ENCODE measurements at regions not wholly inside any gene's neighbourhood (a gene's known extent, or its start where the extent isn't known, plus 50 kb on each side); places are given as distances from the start of the nearest gene placed in this dataset.

DNA sequence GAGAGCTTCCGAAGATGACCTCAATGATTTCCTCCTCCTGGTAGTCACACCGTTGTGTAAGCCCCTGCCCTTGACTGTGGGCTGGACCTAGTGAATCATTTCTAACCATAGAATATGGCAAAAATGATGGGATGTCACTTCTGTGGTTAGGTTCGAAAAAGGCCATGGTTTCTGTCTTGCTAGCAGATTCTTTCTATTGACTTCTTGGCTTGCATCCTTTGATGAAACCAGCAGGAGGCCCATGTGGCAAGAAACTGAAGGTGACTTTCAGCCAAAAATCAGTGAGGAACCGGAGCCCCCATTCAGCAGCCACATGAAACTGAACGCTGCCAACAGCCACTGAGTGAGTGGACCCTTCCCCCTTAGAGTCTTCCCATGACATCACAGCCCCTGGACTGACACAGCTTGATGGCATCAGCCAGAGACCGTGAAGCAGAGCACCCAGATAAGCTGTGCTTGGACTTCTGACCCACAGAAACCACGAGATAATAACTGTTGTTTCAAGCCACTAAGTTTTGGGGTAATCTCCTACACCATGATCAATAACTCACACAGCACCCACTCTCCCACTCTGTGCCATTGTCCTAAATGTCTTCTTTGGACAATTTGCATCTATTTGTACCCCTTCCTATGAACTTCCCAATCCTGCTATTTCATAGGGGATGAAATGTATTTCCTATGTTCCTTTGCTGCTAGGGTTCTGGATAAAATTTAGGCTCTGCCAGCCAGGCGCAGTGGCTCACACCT lies 148.0 kb upstream of the STX18 start (continued):
- TF ChIP-seq, protein P1, sequence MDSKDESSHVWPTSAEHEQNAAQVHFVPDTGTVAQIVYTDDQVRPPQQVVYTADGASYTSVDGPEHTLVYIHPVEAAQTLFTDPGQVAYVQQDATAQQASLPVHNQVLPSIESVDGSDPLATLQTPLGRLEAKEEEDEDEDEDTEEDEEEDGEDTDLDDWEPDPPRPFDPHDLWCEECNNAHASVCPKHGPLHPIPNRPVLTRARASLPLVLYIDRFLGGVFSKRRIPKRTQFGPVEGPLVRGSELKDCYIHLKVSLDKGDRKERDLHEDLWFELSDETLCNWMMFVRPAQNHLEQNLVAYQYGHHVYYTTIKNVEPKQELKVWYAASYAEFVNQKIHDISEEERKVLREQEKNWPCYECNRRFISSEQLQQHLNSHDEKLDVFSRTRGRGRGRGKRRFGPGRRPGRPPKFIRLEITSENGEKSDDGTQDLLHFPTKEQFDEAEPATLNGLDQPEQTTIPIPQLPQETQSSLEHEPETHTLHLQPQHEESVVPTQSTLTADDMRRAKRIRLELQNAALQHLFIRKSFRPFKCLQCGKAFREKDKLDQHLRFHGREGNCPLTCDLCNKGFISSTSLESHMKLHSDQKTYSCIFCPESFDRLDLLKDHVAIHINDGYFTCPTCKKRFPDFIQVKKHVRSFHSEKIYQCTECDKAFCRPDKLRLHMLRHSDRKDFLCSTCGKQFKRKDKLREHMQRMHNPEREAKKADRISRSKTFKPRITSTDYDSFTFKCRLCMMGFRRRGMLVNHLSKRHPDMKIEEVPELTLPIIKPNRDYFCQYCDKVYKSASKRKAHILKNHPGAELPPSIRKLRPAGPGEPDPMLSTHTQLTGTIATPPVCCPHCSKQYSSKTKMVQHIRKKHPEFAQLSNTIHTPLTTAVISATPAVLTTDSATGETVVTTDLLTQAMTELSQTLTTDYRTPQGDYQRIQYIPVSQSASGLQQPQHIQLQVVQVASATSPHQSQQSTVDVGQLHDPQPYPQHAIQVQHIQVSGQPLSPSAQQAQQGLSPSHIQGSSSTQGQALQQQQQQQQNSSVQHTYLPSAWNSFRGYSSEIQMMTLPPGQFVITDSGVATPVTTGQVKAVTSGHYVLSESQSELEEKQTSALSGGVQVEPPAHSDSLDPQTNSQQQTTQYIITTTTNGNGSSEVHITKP (tag by site-specific recombination; IDR thresholded peaks at IDR 0.05) = no peak
- TF ChIP-seq ZNF174 (tag by site-specific recombination; IDR thresholded peaks at IDR 0.05) = no peak

DNA sequence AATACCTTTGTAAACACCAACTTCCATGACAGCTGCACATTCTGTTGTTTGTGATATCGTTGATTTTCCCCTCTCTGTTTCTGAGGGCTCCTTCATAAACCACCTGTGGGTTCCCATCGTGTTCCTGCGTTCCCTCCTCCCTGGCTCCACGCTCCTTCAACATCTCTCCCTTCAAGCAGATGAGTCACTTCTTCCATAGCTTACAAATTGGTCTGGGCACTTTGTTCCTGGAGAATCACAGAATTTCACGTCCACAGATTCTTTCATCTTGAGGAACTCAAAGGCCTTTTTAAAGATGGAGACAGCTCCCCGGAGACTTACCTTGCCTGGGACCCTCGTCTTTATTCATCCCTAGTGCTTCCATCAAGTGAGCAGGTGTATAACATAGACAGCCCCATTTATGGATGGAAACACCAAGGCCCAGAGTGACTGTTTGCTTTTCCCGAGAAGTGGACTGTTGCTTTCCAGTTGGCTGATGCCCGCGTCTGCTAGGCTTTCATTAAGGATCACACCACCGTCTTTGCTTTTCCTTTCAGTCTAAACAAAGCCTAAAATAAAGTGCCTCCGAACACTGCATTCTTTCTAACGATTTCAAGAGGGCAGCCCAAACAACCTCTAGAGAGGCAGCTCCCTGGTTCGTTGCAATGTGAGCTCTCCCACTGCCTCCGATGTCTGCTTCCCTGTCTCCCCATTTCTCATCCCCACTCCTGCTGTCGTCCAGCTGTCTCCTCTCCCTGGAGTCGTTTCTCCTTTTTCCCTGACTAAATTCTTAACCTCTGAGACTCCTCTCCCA lies 146.3 kb upstream of the STX18 start:
- ChIA-PET CTCF (interaction anchor here (0.5 kb wide), 1 partner anchor 182 kb away, joined by 3 read pairs; no protein-coding TSS in a partner anchor), POLR2A (no interaction called here)
- Histone ChIP-seq H3K4me3 (ENCODE audit: low read depth, low read length) (no peak overlapping the region), H3K9me3 (ENCODE audit: control insufficient read depth, insufficient read depth, low read depth, low read length) (no peaks in the 10 kb centered on the region), H3K27ac (ENCODE audit: extremely low read depth, low read depth, low read length) (no peak overlapping the region), H3K4me1 (ENCODE audit: control insufficient read depth, insufficient read depth, low read length) (no peaks in the 10 kb centered on the region), H3K36me3 (ENCODE audit: control insufficient read depth in 2 of 2, insufficient read depth in 1 of 2, low read length in 2 of 2) (no peaks in the 10 kb centered on the region)
- TF ChIP-seq GLIS2 (tag by site-specific recombination; IDR thresholded peaks at IDR 0.05) (no peak), ZNF529 (tag by site-specific recombination; IDR thresholded peaks at IDR 0.05; ENCODE audit: insufficient replicate concordance) (no peak), YY2 (tag by site-specific recombination; IDR thresholded peaks at IDR 0.05) (no peak), YY1 (tag by site-specific recombination; IDR thresholded peaks at IDR 0.05) (no peak), ZBTB21 (tag by site-specific recombination; IDR thresholded peaks at IDR 0.05) (no peak), ZNF776 (tag by site-specific recombination; IDR thresholded peaks at IDR 0.05; ENCODE audit: borderline replicate concordance) (no peak)
- TF ChIP-seq, protein P2, sequence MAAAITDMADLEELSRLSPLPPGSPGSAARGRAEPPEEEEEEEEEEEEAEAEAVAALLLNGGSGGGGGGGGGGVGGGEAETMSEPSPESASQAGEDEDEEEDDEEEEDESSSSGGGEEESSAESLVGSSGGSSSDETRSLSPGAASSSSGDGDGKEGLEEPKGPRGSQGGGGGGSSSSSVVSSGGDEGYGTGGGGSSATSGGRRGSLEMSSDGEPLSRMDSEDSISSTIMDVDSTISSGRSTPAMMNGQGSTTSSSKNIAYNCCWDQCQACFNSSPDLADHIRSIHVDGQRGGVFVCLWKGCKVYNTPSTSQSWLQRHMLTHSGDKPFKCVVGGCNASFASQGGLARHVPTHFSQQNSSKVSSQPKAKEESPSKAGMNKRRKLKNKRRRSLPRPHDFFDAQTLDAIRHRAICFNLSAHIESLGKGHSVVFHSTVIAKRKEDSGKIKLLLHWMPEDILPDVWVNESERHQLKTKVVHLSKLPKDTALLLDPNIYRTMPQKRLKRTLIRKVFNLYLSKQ (tag by site-specific recombination; IDR thresholded peaks at IDR 0.05; ENCODE audit: borderline replicate concordance) = no peak
- TF ChIP-seq, protein P3, sequence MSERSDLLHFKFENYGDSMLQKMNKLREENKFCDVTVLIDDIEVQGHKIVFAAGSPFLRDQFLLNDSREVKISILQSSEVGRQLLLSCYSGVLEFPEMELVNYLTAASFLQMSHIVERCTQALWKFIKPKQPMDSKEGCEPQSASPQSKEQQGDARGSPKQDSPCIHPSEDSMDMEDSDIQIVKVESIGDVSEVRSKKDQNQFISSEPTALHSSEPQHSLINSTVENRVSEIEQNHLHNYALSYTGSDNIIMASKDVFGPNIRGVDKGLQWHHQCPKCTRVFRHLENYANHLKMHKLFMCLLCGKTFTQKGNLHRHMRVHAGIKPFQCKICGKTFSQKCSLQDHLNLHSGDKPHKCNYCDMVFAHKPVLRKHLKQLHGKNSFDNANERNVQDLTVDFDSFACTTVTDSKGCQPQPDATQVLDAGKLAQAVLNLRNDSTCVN (tag by site-specific recombination; optimal IDR thresholded peaks at IDR 0.05) = no peak
- TF ChIP-seq, protein P4, sequence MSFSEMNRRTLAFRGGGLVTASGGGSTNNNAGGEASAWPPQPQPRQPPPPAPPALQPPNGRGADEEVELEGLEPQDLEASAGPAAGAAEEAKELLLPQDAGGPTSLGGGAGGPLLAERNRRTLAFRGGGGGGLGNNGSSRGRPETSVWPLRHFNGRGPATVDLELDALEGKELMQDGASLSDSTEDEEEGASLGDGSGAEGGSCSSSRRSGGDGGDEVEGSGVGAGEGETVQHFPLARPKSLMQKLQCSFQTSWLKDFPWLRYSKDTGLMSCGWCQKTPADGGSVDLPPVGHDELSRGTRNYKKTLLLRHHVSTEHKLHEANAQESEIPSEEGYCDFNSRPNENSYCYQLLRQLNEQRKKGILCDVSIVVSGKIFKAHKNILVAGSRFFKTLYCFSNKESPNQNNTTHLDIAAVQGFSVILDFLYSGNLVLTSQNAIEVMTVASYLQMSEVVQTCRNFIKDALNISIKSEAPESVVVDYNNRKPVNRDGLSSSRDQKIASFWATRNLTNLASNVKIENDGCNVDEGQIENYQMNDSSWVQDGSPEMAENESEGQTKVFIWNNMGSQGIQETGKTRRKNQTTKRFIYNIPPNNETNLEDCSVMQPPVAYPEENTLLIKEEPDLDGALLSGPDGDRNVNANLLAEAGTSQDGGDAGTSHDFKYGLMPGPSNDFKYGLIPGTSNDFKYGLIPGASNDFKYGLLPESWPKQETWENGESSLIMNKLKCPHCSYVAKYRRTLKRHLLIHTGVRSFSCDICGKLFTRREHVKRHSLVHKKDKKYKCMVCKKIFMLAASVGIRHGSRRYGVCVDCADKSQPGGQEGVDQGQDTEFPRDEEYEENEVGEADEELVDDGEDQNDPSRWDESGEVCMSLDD (tag by site-specific recombination; IDR thresholded peaks at IDR 0.05) = no peak

Data from HEK293 (cell line).